HEK293 (cell line): ENCODE measurements at regions not wholly inside any gene's neighbourhood (a gene's known extent, or its start where the extent isn't known, plus 50 kb on each side); places are given as distances from the start of the nearest gene placed in this dataset.
"Not testable (repeated sequence)": the region's sequence is repeated elsewhere in the genome, so short reads cannot be mapped to it uniquely, and the experiment has no call there.

Experiments used
- ZNF214 ChIP-seq: fragments of 450-650 bp; formaldehyde crosslinking; IDR thresholded peaks from 2 replicates; pipeline ENCODE4 v1.5.1; 2017; ENCODE audit warnings: missing biosample characterization, mild to moderate bottlenecking, missing genetic modification characterization, borderline replicate concordance
- ZNF274 ChIP-seq, 2 experiments: fragments of 200-500 bp in 1 of 2; fragments of 450-650 bp in 1 of 2; sonication (Bioruptor generic) in 1 of 2; formaldehyde crosslinking in 1 of 2; IDR thresholded peaks; 2 replicates each; pipeline versions ENCODE4 v1.5.1 to v1.6.1; 2014 to 2016; ENCODE audit warnings: borderline replicate concordance in 1 of 2, inconsistent platforms in 1 of 2, low read length in 1 of 2, missing biosample characterization in 1 of 2, missing genetic modification characterization in 1 of 2
- ZNF558 ChIP-seq: fragments of 450-650 bp; formaldehyde crosslinking; IDR thresholded peaks from 2 replicates; pipeline ENCODE4 v1.5.1; 2016; ENCODE audit warnings: missing biosample characterization, missing genetic modification characterization
- TF ChIP-seq, protein P1 (sequence below): fragments of 450-650 bp; formaldehyde crosslinking; IDR thresholded peaks from 2 replicates; pipeline ENCODE4 v1.5.1; 2016; ENCODE audit warnings: missing biosample characterization, missing genetic modification characterization
- TF ChIP-seq, protein P2 (sequence below): fragments of 450-650 bp; formaldehyde crosslinking; IDR thresholded peaks from 2 replicates; pipeline ENCODE4 v1.5.1; 2016; ENCODE audit warnings: missing biosample characterization, missing genetic modification characterization
- TF ChIP-seq, protein P3 (sequence below): fragments of 450-650 bp; formaldehyde crosslinking; IDR thresholded peaks from 2 replicates; pipeline ENCODE4 v1.5.1; 2016; ENCODE audit warnings: missing biosample characterization, missing genetic modification characterization

DNA sequence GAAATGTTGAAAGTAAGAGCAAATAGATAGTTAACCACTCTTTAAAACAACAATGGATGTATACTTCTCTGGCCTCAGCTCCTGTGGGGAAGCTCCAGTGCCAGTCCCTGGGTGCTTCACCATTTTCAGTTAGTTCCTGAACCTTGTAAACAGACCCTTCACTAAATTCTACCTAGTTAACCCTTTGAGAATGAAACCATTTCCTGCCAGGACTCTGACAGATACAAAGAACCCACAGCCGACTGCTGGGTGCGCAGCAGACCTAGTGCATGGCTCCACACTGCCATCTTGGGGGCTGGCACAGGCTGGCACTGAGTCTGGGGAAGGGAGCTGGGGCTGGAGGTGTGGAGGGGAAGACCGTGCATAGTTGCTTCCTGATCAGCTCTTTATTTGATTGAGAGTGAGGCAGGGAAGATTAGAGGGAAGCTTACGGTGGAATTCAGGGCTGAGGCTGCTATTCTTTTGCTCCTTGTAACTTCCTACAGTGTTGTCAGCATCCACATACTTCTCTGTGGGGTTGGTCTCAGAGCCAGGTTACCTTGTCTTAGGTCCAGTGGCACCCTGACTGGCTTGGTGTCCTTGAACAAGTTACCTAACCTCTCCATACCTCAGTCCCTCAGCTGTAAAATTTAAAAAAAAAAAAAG, 62.3 kb upstream of the TP53BP2 start:
- TF ChIP-seq, protein P1, sequence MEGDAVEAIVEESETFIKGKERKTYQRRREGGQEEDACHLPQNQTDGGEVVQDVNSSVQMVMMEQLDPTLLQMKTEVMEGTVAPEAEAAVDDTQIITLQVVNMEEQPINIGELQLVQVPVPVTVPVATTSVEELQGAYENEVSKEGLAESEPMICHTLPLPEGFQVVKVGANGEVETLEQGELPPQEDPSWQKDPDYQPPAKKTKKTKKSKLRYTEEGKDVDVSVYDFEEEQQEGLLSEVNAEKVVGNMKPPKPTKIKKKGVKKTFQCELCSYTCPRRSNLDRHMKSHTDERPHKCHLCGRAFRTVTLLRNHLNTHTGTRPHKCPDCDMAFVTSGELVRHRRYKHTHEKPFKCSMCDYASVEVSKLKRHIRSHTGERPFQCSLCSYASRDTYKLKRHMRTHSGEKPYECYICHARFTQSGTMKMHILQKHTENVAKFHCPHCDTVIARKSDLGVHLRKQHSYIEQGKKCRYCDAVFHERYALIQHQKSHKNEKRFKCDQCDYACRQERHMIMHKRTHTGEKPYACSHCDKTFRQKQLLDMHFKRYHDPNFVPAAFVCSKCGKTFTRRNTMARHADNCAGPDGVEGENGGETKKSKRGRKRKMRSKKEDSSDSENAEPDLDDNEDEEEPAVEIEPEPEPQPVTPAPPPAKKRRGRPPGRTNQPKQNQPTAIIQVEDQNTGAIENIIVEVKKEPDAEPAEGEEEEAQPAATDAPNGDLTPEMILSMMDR (tag by site-specific recombination), result not testable (repeated sequence)
- not testable (repeated sequence) for TF ChIP-seq ZNF214 (tag by site-specific recombination); ZNF558; ZNF274 (IDR thresholded peaks at IDR 0.05; ENCODE audit: low read length); ZNF274 (tag by site-specific recombination; IDR thresholded peaks at IDR 0.05; ENCODE audit: borderline replicate concordance)
- TF ChIP-seq, protein P2, sequence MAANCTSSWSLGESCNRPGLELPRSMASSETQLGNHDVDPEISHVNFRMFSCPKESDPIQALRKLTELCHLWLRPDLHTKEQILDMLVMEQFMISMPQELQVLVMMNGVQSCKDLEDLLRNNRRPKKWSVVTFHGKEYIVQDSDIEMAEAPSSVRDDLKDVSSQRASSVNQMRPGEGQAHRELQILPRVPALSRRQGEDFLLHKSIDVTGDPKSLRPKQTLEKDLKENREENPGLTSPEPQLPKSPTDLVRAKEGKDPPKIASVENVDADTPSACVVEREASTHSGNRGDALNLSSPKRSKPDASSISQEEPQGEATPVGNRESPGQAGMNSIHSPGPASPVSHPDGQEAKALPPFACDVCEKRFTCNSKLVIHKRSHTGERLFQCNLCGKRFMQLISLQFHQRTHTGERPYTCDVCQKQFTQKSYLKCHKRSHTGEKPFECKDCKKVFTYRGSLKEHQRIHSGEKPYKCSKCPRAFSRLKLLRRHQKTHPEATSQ (tag by site-specific recombination), result not testable (repeated sequence)
- TF ChIP-seq, protein P3, sequence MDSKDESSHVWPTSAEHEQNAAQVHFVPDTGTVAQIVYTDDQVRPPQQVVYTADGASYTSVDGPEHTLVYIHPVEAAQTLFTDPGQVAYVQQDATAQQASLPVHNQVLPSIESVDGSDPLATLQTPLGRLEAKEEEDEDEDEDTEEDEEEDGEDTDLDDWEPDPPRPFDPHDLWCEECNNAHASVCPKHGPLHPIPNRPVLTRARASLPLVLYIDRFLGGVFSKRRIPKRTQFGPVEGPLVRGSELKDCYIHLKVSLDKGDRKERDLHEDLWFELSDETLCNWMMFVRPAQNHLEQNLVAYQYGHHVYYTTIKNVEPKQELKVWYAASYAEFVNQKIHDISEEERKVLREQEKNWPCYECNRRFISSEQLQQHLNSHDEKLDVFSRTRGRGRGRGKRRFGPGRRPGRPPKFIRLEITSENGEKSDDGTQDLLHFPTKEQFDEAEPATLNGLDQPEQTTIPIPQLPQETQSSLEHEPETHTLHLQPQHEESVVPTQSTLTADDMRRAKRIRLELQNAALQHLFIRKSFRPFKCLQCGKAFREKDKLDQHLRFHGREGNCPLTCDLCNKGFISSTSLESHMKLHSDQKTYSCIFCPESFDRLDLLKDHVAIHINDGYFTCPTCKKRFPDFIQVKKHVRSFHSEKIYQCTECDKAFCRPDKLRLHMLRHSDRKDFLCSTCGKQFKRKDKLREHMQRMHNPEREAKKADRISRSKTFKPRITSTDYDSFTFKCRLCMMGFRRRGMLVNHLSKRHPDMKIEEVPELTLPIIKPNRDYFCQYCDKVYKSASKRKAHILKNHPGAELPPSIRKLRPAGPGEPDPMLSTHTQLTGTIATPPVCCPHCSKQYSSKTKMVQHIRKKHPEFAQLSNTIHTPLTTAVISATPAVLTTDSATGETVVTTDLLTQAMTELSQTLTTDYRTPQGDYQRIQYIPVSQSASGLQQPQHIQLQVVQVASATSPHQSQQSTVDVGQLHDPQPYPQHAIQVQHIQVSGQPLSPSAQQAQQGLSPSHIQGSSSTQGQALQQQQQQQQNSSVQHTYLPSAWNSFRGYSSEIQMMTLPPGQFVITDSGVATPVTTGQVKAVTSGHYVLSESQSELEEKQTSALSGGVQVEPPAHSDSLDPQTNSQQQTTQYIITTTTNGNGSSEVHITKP (tag by site-specific recombination), result not testable (repeated sequence)
